GM12878 (cell line): ENCODE measurements at regions not wholly inside any gene's neighbourhood (a gene's known extent, or its start where the extent isn't known, plus 50 kb on each side); places are given as distances from the start of the nearest gene placed in this dataset.

Experiments used
- HDAC6 ChIP-seq: fragments of 200-600 bp; sonication (generic); IDR thresholded peaks from one replicate; pipeline ENCODE4 v1.8.0; 2017; ENCODE audit warnings: antibody characterized with exemption; ENCODE audit not compliant: unreplicated experiment
- JUND ChIP-seq: IDR thresholded peaks from 2 replicates; pipeline ENCODE4 v1.6.1; 2012; ENCODE audit warnings: low read depth, mild to moderate bottlenecking, low read length, improper control_type of control experiment, moderate library complexity
- NR2F1 ChIP-seq: fragments of 450-650 bp; conservative IDR thresholded peaks from 2 replicates; pipeline ENCODE4 v1.6.1; 2017; ENCODE audit warnings: mild to moderate bottlenecking
- ZNF274 ChIP-seq: IDR thresholded peaks from one replicate; pipeline ENCODE4 v1.8.0; 2011; ENCODE audit not compliant: insufficient read length, insufficient read depth
- ZNF592 ChIP-seq: fragments of 450-650 bp; IDR thresholded peaks from 2 replicates; pipeline ENCODE4 v1.6.1; 2017; ENCODE audit warnings: mild to moderate bottlenecking, moderate library complexity
- ZNF687 ChIP-seq: fragments of 450-650 bp; IDR thresholded peaks from 2 replicates; pipeline ENCODE4 v1.6.1; 2017; ENCODE audit warnings: mild to moderate bottlenecking, moderate library complexity

- TF ChIP-seq ZNF687: no peak
- TF ChIP-seq JUND: no peak
- TF ChIP-seq ZNF274: no peak
- no peak for TF ChIP-seq ZNF592
- TF ChIP-seq NR2F1: no peak
- TF ChIP-seq HDAC6: no peak
These were observed 250.2 kb upstream of the CWC22 start (continued) for GRCh38 chr2:180257247-180257646.
